ENCODE measurements at regions not wholly inside any gene's neighbourhood (a gene's known extent, or its start where the extent isn't known, plus 50 kb on each side); places are given as distances from the start of the nearest gene placed in this dataset.

- Histone ChIP-seq H3K36me3 (ENCODE audit: control insufficient read depth, insufficient read depth, low read length) (no peaks in the 10 kb centered on the region), H3K4me3 (ENCODE audit: low read depth, low read length) (no peak overlapping the region), H3K9me3 (no peaks in the 10 kb centered on the region), H3K27me3 (replicated peaks; ENCODE audit: control insufficient read depth, insufficient read depth, low read length) (no peaks in the 10 kb centered on the region), H3K4me1 (no peaks in the 10 kb centered on the region)
- no peak for TF ChIP-seq CTCF (IDR thresholded peaks at IDR 0.05; ENCODE audit: insufficient read depth in 1 of 2, low read depth in 1 of 2, low read length in 1 of 2, severe bottlenecking in 1 of 2, unreplicated experiment in 1 of 2)
- H3K4me3 Mint-ChIP-seq (ENCODE audit: unreplicated experiment): no peak overlapping the region
- CTCF ChIA-PET: no interaction called here
- no peak for DNase-seq
- no TSS peak for BruUV-seq (replicated peaks)
- H3K27me3 Mint-ChIP-seq (ENCODE audit: insufficient read depth, unreplicated experiment): peaks cover 27% of the 10 kb centered on the region
- H3K9me3 Mint-ChIP-seq (ENCODE audit: unreplicated experiment): no peaks in the 10 kb centered on the region
- intact Hi-C loops (cut with micrococcal nuclease; ENCODE audit: unreplicated experiment): no loop called here
- no peaks in the 10 kb centered on the region for H3K36me3 Mint-ChIP-seq (ENCODE audit: insufficient read depth, unreplicated experiment)
- H3K4me1 Mint-ChIP-seq (ENCODE audit: low read depth, unreplicated experiment): no peaks in the 10 kb centered on the region
- POLR2A ChIA-PET: no interaction called here
- no peak overlapping the region for H3K27ac Mint-ChIP-seq (ENCODE audit: unreplicated experiment)
Observed at GRCh38 chr13:107238262-107238981, 670.5 kb upstream of the ARGLU1 start.

DNA sequence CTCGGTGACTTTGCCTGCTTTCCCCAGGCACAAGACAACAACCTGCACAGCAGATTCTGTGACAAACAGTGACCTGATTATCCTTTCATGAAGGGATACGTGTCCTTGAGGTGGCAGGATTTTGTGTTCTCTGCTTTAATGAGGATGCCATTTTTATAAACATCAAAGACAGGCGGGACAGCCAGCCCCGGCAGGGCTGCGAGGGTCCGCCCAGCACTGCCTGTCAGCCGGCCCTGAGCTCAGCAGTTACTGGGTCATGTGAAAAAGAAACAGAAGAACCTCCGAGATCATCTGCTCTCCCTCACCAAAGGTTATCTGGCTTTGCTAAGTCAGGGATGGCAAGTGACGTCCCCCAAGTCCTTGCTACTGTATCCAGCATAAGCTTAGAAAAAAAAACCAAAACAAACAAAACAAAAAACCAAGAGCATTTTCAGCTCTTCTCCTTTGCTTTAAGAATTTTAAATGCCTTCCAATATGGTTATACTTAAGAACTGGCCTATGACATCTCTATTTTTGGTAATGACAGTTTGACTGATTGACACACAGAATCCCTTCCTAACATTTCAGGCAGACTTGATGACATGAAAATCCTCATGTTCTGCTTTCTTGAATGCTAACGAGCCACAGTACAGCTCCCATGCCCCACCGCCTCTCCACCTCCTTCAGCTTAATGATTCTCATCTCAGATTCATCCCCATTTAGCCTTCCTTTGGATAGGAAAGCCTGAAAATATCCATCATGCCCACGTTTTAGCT, 666.6 kb upstream of the ARGLU1 start:
- Mint-ChIP-seq H3K27me3 (ENCODE audit: insufficient read depth, unreplicated experiment) (peaks cover 38% of the 10 kb centered on the region), H3K27ac (ENCODE audit: unreplicated experiment) (no peak overlapping the region), H3K4me1 (ENCODE audit: low read depth, unreplicated experiment) (no peaks in the 10 kb centered on the region), H3K9me3 (ENCODE audit: unreplicated experiment) (no peaks in the 10 kb centered on the region), H3K4me3 (ENCODE audit: unreplicated experiment) (no peak overlapping the region), H3K36me3 (ENCODE audit: insufficient read depth, unreplicated experiment) (no peaks in the 10 kb centered on the region)
- no peaks in the 10 kb centered on the region for H3K36me3 ChIP-seq (ENCODE audit: control insufficient read depth, insufficient read depth, low read length)
- no peak for DNase-seq
- CTCF ChIA-PET: no interaction called here
- intact Hi-C loops (cut with micrococcal nuclease; ENCODE audit: unreplicated experiment): no loop called here
- TF ChIP-seq CTCF (IDR thresholded peaks at IDR 0.05; ENCODE audit: insufficient read depth in 1 of 2, low read depth in 1 of 2, low read length in 1 of 2, severe bottlenecking in 1 of 2, unreplicated experiment in 1 of 2): no peak
- H3K27me3 ChIP-seq (replicated peaks; ENCODE audit: control insufficient read depth, insufficient read depth, low read length): 0 out of 2 replicates have a peak, but pooled peaks cover 1% of the 10 kb centered on the region
- POLR2A ChIA-PET: no interaction called here
- no peak overlapping the region for H3K4me3 ChIP-seq (ENCODE audit: low read depth, low read length)
- H3K9me3 ChIP-seq: no peaks in the 10 kb centered on the region
- H3K4me1 ChIP-seq: no peaks in the 10 kb centered on the region
- no TSS peak for BruUV-seq (replicated peaks)

- Histone ChIP-seq H3K4me1 (no peaks in the 10 kb centered on the region), H3K4me3 (ENCODE audit: low read depth, low read length) (no peak overlapping the region), H3K36me3 (ENCODE audit: control insufficient read depth, insufficient read depth, low read length) (no peaks in the 10 kb centered on the region), H3K27me3 (replicated peaks; ENCODE audit: control insufficient read depth, insufficient read depth, low read length) (0 out of 2 replicates have a peak, but pooled peaks cover 1% of the 10 kb centered on the region), H3K9me3 (no peaks in the 10 kb centered on the region)
- H3K27me3 Mint-ChIP-seq (ENCODE audit: insufficient read depth, unreplicated experiment): peaks cover 30% of the 10 kb centered on the region
- intact Hi-C loops (cut with micrococcal nuclease; ENCODE audit: unreplicated experiment): no loop called here
- H3K4me3 Mint-ChIP-seq (ENCODE audit: unreplicated experiment): no peak overlapping the region
- no peak for TF ChIP-seq CTCF (IDR thresholded peaks at IDR 0.05; ENCODE audit: insufficient read depth in 1 of 2, low read depth in 1 of 2, low read length in 1 of 2, severe bottlenecking in 1 of 2, unreplicated experiment in 1 of 2)
- ChIA-PET CTCF (no interaction called here), POLR2A (no interaction called here)
- no peaks in the 10 kb centered on the region for H3K4me1 Mint-ChIP-seq (ENCODE audit: low read depth, unreplicated experiment)
- H3K36me3 Mint-ChIP-seq (ENCODE audit: insufficient read depth, unreplicated experiment): no peaks in the 10 kb centered on the region
- DNase-seq: no peak
- BruUV-seq (replicated peaks): no TSS peak
- no peak overlapping the region for H3K27ac Mint-ChIP-seq (ENCODE audit: unreplicated experiment)
- H3K9me3 Mint-ChIP-seq (ENCODE audit: unreplicated experiment): no peaks in the 10 kb centered on the region
Observed at GRCh38 chr13:107233541-107233940, 665.6 kb upstream of the ARGLU1 start.
